Right atrium auricular region (tissue), 2 donors: ENCODE measurements at regions not wholly inside any gene's neighbourhood (a gene's known extent, or its start where the extent isn't known, plus 50 kb on each side); places are given as distances from the start of the nearest gene placed in this dataset.

ENCODE experiments used
- DNase-seq: peaks from one replicate; pipeline ENCODE4 v3.0.0-alpha.2; 2019; ENCODE audit warnings: low spot score
- H3K27ac ChIP-seq, 2 donors: fragments of 200-600 bp; sonication (generic); 1 replicate in 1 of 2; 2 replicates in 1 of 2; pipeline ENCODE4 v1.5.1; 2016 to 2019
- H3K27me3 ChIP-seq, 2 donors: fragments of 200-600 bp; sonication (generic); one replicate each; pipeline versions ENCODE4 v1.5.1 to v1.6.0; 2017 to 2019
- H3K36me3 ChIP-seq: fragments of 200-600 bp; sonication (generic); one replicate; pipeline ENCODE4 v1.5.1; 2016
- H3K4me1 ChIP-seq, 2 donors: fragments of 200-600 bp; sonication (generic); one replicate each; pipeline versions ENCODE4 v1.5.1 to v1.6.0; 2017 to 2019
- H3K4me3 ChIP-seq, 2 donors: fragments of 200-600 bp; sonication (generic); 1 replicate in 1 of 2; 2 replicates in 1 of 2; pipeline ENCODE4 v1.5.1; 2017 to 2019; ENCODE audit warnings: mild to moderate bottlenecking in 1 of 2, moderate library complexity in 1 of 2
- H3K9me3 ChIP-seq, 2 donors: fragments of 200-600 bp; sonication (generic); one replicate each; pipeline ENCODE4 v1.5.1; 2019
- CTCF ChIP-seq, 2 donors: fragments of 200-600 bp; sonication (generic); IDR thresholded peaks; one replicate each; pipeline ENCODE4 v1.5.1; 2019; ENCODE audit warnings: antibody characterized with exemption in 2 of 2

- Histone ChIP-seq H3K4me3 (no peak overlapping the region), H3K4me1 (no peaks in the 10 kb centered on the region), H3K27ac (no peak overlapping the region), H3K9me3 (no peaks in the 10 kb centered on the region), H3K36me3 (no peaks in the 10 kb centered on the region), H3K27me3 (no peaks in the 10 kb centered on the region)
- no peak for TF ChIP-seq CTCF (IDR thresholded peaks at IDR 0.05)
- DNase-seq, result no peak
Observed at GRCh38 chr11:119501777-119502405, 78.9 kb upstream of the THY1 start.

GRCh38 chr11:119497717-119498116 lies 74.7 kb upstream of the THY1 start:
- Histone ChIP-seq H3K9me3 (no peaks in the 10 kb centered on the region), H3K36me3 (no peaks in the 10 kb centered on the region), H3K4me3 (no peak overlapping the region), H3K4me1 (no peaks in the 10 kb centered on the region), H3K27ac (no peak overlapping the region), H3K27me3 (no peaks in the 10 kb centered on the region)
- no peak for DNase-seq
- no peak for TF ChIP-seq CTCF (IDR thresholded peaks at IDR 0.05)

DNA sequence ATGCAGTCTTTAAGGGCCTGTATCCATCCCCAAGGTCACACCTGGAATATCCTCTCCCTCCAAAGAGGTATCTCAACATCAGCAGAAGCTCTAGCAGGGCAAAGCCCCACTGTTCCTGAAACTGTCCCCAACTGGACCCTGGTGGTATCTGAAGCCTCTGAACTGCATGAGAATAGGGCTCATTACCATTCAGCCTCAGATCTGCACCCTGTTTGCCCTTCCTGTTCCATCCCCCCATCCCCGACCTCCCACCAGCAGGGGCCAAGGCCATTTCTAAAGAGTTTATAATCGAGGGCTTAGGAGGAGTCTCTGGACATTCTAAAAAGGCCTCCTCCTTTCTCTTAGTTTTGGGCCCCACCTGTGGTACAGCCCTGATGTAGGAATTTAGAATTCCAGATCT lies 74.0 kb upstream of the THY1 start:
- TF ChIP-seq CTCF (IDR thresholded peaks at IDR 0.05), result no peak
- H3K36me3 ChIP-seq, result no peaks in the 10 kb centered on the region
- no peak for DNase-seq
- H3K4me1 ChIP-seq, result no peaks in the 10 kb centered on the region
- no peak overlapping the region for H3K27ac ChIP-seq
- no peak overlapping the region for H3K4me3 ChIP-seq
- H3K27me3 ChIP-seq, result no peaks in the 10 kb centered on the region
- no peaks in the 10 kb centered on the region for H3K9me3 ChIP-seq

GRCh38 chr11:119496469-119496868 lies 73.5 kb upstream of the THY1 start:
- no peak overlapping the region for H3K27ac ChIP-seq
- TF ChIP-seq CTCF (IDR thresholded peaks at IDR 0.05), result no peak
- no peak overlapping the region for H3K4me3 ChIP-seq
- no peaks in the 10 kb centered on the region for H3K27me3 ChIP-seq
- DNase-seq, result no peak
- H3K9me3 ChIP-seq, result no peaks in the 10 kb centered on the region
- H3K4me1 ChIP-seq, result no peaks in the 10 kb centered on the region
- no peaks in the 10 kb centered on the region for H3K36me3 ChIP-seq

DNA sequence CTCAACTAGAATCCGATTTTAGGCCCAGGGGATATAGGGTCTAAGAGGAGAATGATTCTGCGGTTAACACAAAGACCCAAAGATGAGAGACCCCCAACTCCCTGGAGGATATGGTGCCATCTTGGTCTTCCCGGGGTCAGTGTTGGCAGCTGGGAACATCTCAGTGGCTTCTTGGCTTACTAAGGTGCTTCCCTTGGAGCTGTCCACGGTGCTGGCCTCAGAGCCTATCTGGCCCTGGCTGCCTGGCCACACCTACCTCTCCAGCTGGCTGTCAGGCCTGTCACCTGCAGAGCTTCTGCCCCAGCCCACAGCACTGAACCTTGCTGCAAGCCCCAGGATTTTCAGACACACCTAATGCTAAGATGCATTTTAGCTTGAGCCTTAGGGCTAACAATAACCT lies 70.7 kb upstream of the THY1 start:
- Histone ChIP-seq H3K27me3 (no peaks in the 10 kb centered on the region), H3K4me3 (no peak overlapping the region), H3K4me1 (no peaks in the 10 kb centered on the region), H3K36me3 (no peaks in the 10 kb centered on the region), H3K9me3 (no peaks in the 10 kb centered on the region), H3K27ac (no peak overlapping the region)
- no peak for DNase-seq
- TF ChIP-seq CTCF (IDR thresholded peaks at IDR 0.05), result no peak
